Ovary (tissue), 7 donors: ENCODE measurements at regions not wholly inside any gene's neighbourhood (a gene's known extent, or its start where the extent isn't known, plus 50 kb on each side); places are given as distances from the start of the nearest gene placed in this dataset.

ENCODE experiments used
- DNase-seq, 5 donors: peaks; one replicate each; pipeline ENCODE4 v3.0.0-alpha.2; 2019 to 2020
- H3K27ac ChIP-seq, 2 donors: fragments of 200-600 bp; one replicate each; pipeline versions ENCODE4 v1.5.1 to v1.8.0; 2019 to 2022
- H3K27me3 ChIP-seq: fragments of 200-600 bp; one replicate; pipeline ENCODE4 v1.8.0; 2022
- H3K36me3 ChIP-seq: fragments of 200-600 bp; sonication (generic); one replicate; pipeline ENCODE4 v1.5.1; 2019
- H3K4me1 ChIP-seq: one replicate; pipeline ENCODE4 v1.8.1; 2013; ENCODE audit warnings: mild to moderate bottlenecking, moderate library complexity; ENCODE audit not compliant: insufficient read depth
- H3K4me3 ChIP-seq: fragments of 200-600 bp; sonication (generic); one replicate; pipeline ENCODE4 v1.5.1; 2017
- H3K9me3 ChIP-seq, 2 donors: fragments of 200-600 bp in 1 of 2; sonication (generic) in 1 of 2; one replicate each; pipeline versions ENCODE4 v1.5.1 to v1.8.1; 2013 to 2019; ENCODE audit warnings: mild to moderate bottlenecking in 1 of 2, moderate library complexity in 1 of 2
- CTCF ChIP-seq, 3 donors: fragments of 450-650 bp in 2 of 3; fragments of 200-600 bp in 1 of 3; IDR thresholded peaks; one replicate each; pipeline versions ENCODE4 v1.5.1 to v1.8.0; 2016 to 2022; ENCODE audit warnings: antibody characterized with exemption in 3 of 3, mild to moderate bottlenecking in 1 of 3
- EP300 ChIP-seq: sonication (generic); formaldehyde crosslinking; IDR thresholded peaks from one replicate; pipeline ENCODE4 v1.6.1; 2017; ENCODE audit warnings: antibody characterized with exemption
- POLR2A ChIP-seq: fragments of 450-650 bp; IDR thresholded peaks from one replicate; pipeline ENCODE4 v1.6.1; 2017; ENCODE audit warnings: antibody characterized with exemption, mild to moderate bottlenecking, moderate library complexity
- WGBS, 3 donors: extraction: QIAGEN DNeasy Blood & Tissue Kit in 1 of 3; methylation state at CpG; one replicate each; pipeline versions ENCODE4 v1.1.5 to v1.1.7; 2013 to 2017; 5-methylcytosine and 5-hydroxymethylcytosine counted together
- intact Hi-C, 4 donors: fragments of 100-400 bp; cut with DNase I; formaldehyde crosslinking; loops; one replicate each; pipeline versions ENCODE4 v1.11.0 to v1.15.1; 2022 to 2023
- donor health status: DM: no; HTN: no; CAD: no; lungs with moderate emphysema.
- donor health status: DM: no; HTN: no; CAD: no.
- donor health status: Bipolar disorder and iron deficiency.
- donor health status: DM: no; HTN: no; CAD: no.
- donor health status: DM: yes; HTN: yes; CAD: no.

DNA sequence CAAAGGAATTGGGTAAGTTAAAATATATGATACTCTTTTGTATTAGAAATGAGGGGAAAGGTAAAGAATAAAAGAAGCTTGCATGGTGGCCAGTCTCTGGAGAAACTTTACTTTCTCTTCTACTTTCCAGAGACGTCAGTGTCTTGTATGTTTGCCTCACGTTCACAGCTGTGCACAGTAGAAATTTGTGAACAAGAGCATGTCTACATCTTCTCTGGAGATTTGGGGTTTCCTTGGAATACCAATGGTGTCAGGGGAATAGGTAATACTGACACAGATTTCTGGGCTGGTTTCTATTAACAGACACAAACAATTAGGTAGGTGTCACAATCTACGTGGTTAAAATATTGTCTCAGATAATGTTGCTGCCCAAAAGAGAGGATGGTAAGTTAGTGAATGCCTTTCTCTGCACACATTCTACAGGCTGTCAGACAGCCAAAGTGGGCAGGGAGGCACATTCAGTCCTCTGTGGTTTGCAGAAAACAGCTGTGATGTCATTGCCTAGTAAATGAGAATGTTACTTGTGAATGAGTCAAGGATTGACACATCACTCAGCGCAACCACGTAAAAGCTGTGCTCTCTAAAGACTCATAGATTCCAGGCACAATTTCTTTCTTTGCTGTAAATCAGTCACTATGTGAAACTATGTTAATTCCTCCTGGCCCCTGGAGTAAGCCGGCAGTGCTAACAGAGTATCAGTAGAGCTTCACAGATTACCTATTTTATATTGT lies 397.1 kb downstream of the MAN2A1 start:
- TF ChIP-seq CTCF (IDR thresholded peaks at IDR 0.05): no peak
- no peak for TF ChIP-seq EP300
- TF ChIP-seq POLR2A: no peak
- Histone ChIP-seq H3K4me1 (no peaks in the 10 kb centered on the region), H3K27me3 (no peaks in the 10 kb centered on the region), H3K36me3 (no peaks in the 10 kb centered on the region), H3K4me3 (no peak overlapping the region), H3K27ac (no peak overlapping the region), H3K9me3 (no peaks in the 10 kb centered on the region)
- intact Hi-C loops: no loop called here
- peak in 1 of 5 donors; percentile 40 for DNase-seq
- WGBS, 3 donors: 48 to 52% (median 50%) methylated on average over 6 of the region's 6 CpGs

DNA sequence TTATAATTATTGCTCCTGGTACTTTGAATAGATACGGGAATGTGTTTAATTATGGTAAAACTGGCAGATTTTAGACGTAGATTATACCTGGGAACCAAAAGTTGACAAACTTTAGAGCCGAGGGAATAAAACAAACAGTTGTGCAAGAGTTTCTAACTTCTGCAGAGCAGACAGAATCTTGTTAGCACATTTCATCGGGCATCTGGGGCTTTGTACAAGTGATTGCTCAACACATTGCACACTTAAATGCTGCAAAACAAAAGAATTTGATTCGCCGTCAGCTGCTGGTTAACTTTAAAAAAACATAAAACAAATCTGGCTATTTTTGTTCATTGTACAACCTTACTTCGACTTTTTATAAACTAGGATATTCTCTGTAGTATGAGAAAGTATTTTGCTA lies 398.1 kb downstream of the MAN2A1 start:
- WGBS, 3 donors: 28 to 45% (median 35%) methylated on average over 7 of the region's 7 CpGs
- peak in 1 of 5 donors; percentile 18 for DNase-seq
- Histone ChIP-seq H3K36me3 (no peaks in the 10 kb centered on the region), H3K4me1 (no peaks in the 10 kb centered on the region), H3K9me3 (no peaks in the 10 kb centered on the region), H3K27ac (no peak overlapping the region), H3K4me3 (no peak overlapping the region), H3K27me3 (no peaks in the 10 kb centered on the region)
- no peak for TF ChIP-seq EP300
- no peak for TF ChIP-seq POLR2A
- TF ChIP-seq CTCF (IDR thresholded peaks at IDR 0.05): no peak
- intact Hi-C loops: no loop called here

DNA sequence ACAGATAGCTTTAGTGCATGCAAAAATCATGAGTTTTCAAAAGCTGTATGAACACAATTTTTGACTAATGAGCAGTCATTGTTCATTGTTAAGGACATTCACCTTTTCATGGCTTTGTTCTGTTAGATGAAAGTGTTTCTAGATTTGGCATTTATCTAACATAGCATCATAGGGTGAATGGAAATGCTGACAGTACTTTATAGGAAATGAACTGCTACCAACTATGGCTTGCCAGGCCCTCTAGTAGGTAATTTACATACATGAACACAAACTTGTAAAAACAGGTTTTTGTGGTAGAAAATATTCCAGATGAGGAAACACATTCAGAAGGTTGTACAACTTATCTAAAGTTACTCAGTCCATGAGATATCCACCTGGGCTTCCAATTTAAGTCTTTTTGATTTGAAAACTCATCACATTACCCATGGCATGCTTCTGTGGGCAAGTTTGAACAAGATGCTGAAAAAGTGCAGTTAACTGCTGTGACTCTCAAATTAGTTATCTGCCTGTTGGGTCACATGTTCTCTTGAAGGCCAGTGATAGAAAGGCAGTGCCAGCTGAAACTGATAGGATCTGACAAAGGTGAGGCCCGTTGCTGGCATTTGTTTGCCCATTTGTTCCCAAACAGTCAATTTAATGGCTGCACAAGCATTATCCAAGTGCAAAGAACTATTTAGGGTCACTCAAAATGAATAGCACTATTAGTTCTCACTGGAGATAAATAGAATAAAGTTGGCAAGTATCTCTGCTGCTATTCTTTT lies 399.1 kb downstream of the MAN2A1 start:
- Histone ChIP-seq H3K27me3 (no peaks in the 10 kb centered on the region), H3K9me3 (no peaks in the 10 kb centered on the region), H3K4me1 (no peaks in the 10 kb centered on the region), H3K36me3 (no peaks in the 10 kb centered on the region), H3K4me3 (no peak overlapping the region), H3K27ac (no peak overlapping the region)
- 37 to 63% (median 57%) methylated on average over 1 of the region's 1 CpG for WGBS, 3 donors
- intact Hi-C loops: no loop called here
- TF ChIP-seq EP300: no peak
- DNase-seq: no peak

GRCh38 chr5:110092955-110093785 lies 403.4 kb downstream of the MAN2A1 start:
- intact Hi-C loops: no loop called here
- no peaks in the 10 kb centered on the region for H3K36me3 ChIP-seq
- H3K4me1 ChIP-seq: no peaks in the 10 kb centered on the region
- 27 to 46% (median 37%) methylated on average over 4 of the region's 4 CpGs for WGBS, 3 donors
- no peak overlapping the region for H3K4me3 ChIP-seq
- no peak overlapping the region for H3K27ac ChIP-seq
- DNase-seq: no peak
- H3K9me3 ChIP-seq: no peaks in the 10 kb centered on the region
- no peaks in the 10 kb centered on the region for H3K27me3 ChIP-seq
- TF ChIP-seq EP300: no peak

DNA sequence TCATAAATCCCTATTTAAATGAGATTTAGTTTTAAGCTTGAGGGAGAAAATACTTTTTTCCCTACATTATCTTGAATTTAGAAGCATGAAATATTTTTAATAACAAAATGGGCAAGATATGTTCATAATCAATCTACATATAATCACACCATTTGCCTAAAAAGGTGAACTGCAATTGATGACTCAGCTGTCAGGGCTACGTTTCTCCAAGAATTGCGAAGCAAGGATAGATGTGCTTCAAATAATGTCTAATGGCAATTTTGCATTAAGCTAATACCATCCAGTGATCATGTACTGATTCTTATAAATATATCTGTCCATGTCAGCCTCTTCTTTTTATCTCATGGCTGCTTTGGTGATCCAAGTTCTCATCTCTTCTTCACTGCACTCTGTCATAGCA lies 404.4 kb downstream of the MAN2A1 start:
- TF ChIP-seq EP300: no peak
- TF ChIP-seq POLR2A: no peak
- no peak for TF ChIP-seq CTCF (IDR thresholded peaks at IDR 0.05)
- H3K4me1 ChIP-seq: no peaks in the 10 kb centered on the region
- DNase-seq: no peak
- 86 to 96% (median 93%) methylated on average over 2 of the region's 2 CpGs for WGBS, 3 donors
- no peak overlapping the region for H3K27ac ChIP-seq
- no peaks in the 10 kb centered on the region for H3K27me3 ChIP-seq
- H3K9me3 ChIP-seq: no peaks in the 10 kb centered on the region
- H3K4me3 ChIP-seq: no peak overlapping the region
- intact Hi-C loops: no loop called here
- no peaks in the 10 kb centered on the region for H3K36me3 ChIP-seq
